Suppressor macrophage treated with lipopolysaccharide for 4 hours (primary cell): ENCODE measurements at regions not wholly inside any gene's neighbourhood (a gene's known extent, or its start where the extent isn't known, plus 50 kb on each side); places are given as distances from the start of the nearest gene placed in this dataset.
"Not testable (repeated sequence)": the region's sequence is repeated elsewhere in the genome, so short reads cannot be mapped to it uniquely, and the experiment has no call there.

Experiments
- DNase-seq: peaks from one replicate; pipeline ENCODE4 v3.0.0-alpha.2; 2020

GRCh38 chr9:135299239-135299590, 180.4 kb upstream of the PPP1R26 start:
- DNase-seq, result no peak

GRCh38 chr9:135299651-135300345, 179.8 kb upstream of the PPP1R26 start:
- no peak for DNase-seq

- DNase-seq, result no peak
Observed at GRCh38 chr9:135300346-135301141, 179.0 kb upstream of the PPP1R26 start.

- DNase-seq, result no peak
Observed at GRCh38 chr9:135301271-135302263, 178.0 kb upstream of the PPP1R26 start.

GRCh38 chr9:135302329-135303279, 177.0 kb upstream of the PPP1R26 start:
- no peak for DNase-seq

GRCh38 chr9:135303280-135303647, 176.3 kb upstream of the PPP1R26 start:
- DNase-seq, result no peak

- no peak for DNase-seq
Observed at GRCh38 chr9:135303865-135304499, 175.6 kb upstream of the PPP1R26 start.

- DNase-seq, result no peak
Observed at GRCh38 chr9:135304886-135305285, 174.7 kb upstream of the PPP1R26 start.

GRCh38 chr9:135305546-135306180, 173.9 kb upstream of the PPP1R26 start:
- DNase-seq, result no peak

- no peak for DNase-seq
Observed at GRCh38 chr9:135306699-135307098, 172.9 kb upstream of the PPP1R26 start.

- DNase-seq, result no peak
Observed at GRCh38 chr9:135307300-135307699, 172.3 kb upstream of the PPP1R26 start.

GRCh38 chr9:135307919-135308318, 171.7 kb upstream of the PPP1R26 start:
- DNase-seq, result not testable (repeated sequence)

- no peak for DNase-seq
Observed at GRCh38 chr9:135308821-135309762, 170.5 kb upstream of the PPP1R26 start.

GRCh38 chr9:135309763-135310125, 169.8 kb upstream of the PPP1R26 start:
- DNase-seq, result no peak

- DNase-seq, result no peak
Observed at GRCh38 chr9:135310134-135310533, 169.4 kb upstream of the PPP1R26 start.

GRCh38 chr9:135315572-135315971, 164.0 kb upstream of the PPP1R26 start:
- DNase-seq, result no peak

- no peak for DNase-seq
Observed at GRCh38 chr9:135320331-135320730, 159.3 kb upstream of the PPP1R26 start.

GRCh38 chr9:135320943-135321342, 158.6 kb upstream of the PPP1R26 start:
- DNase-seq, result no peak

GRCh38 chr9:135321580-135321979, 158.0 kb upstream of the PPP1R26 start:
- no peak for DNase-seq

GRCh38 chr9:135324329-135324728, 155.3 kb upstream of the PPP1R26 start:
- no peak for DNase-seq
